Ammon's horn (tissue), 1 donor: ENCODE measurements at regions not wholly inside any gene's neighbourhood (a gene's known extent, or its start where the extent isn't known, plus 50 kb on each side); places are given as distances from the start of the nearest gene placed in this dataset.
A peak's percentile ranks its signal among the peaks of the same experiment; 100 is the strongest.
"Not testable (repeated sequence)": the region's sequence is repeated elsewhere in the genome, so short reads cannot be mapped to it uniquely, and the experiment has no call there.

Source experiments
- DNase-seq: peaks from one replicate; pipeline ENCODE4 v3.0.0-alpha.2; 2016; ENCODE audit warnings: low spot score

DNA sequence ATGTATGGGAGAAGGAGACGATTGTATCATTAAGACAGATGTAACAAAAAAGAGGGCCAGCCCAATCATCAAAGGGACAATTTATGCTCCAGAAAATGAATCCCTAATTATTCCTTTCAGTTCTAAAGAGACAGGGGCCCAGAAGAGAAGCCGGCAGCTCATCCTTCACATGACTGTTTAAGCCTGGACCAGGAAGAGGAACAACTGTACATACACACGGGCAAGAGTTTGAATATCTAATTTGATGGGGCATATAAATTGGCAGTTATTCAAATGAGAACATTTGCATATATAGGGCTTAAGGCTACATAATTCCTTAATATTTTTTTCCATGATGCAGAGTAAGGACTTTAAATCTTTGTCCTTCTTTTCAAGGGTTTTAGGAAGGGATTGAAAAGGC is 232.3 kb downstream of the TLE3 start:
- no peak for DNase-seq

GRCh38 chr15:69868756-69869155 is 229.0 kb downstream of the TLE3 start:
- no peak for DNase-seq

DNA sequence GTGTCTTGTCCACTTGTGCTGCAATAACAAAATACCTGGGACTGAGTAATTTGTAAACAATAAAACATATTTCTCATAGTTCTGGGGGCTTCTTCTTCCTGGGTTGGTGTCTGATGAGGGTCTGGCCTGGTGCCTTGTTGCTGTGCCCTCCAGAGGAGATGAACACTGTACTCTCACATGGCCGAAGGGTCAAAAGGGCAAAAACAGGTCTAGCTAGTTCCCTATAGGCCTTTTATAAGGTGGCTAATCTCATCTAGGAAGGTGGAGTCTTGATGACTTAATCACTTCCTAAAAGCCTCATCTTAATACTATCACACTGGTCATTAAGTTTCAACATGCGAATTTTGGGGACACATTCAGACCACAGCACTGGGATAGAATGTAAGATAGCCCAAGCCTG is 228.4 kb downstream of the TLE3 start:
- no peak for DNase-seq

- no peak for DNase-seq
Measured at GRCh38 chr15:69869881-69870505, 227.7 kb downstream of the TLE3 start.

- no peak for DNase-seq
Measured at GRCh38 chr15:69871511-69872134, 226.1 kb downstream of the TLE3 start.

GRCh38 chr15:69873807-69874206 is 223.9 kb downstream of the TLE3 start:
- no peak for DNase-seq

- DNase-seq, result no peak
Measured at GRCh38 chr15:69874321-69874720, 223.4 kb downstream of the TLE3 start.

- no peak for DNase-seq
Measured at GRCh38 chr15:69876064-69876940, 221.4 kb downstream of the TLE3 start.

DNA sequence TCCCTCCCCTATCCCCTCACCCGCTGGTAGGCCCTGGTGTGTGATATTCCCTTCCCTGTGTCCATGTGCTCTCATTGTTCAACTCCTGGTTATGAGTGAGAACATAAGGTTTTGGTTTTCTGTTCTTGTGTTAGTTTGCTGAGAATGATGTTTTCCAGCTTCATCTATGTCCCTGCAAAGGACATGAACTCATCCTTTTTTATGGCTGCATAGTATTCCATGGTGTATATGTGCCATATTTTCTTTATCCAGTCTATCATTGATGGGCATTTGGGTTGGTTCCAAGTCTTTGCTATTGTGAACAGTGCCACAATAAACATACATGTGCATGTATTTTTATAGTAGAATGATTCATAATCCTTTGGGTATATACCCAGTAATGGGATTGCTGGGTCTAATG is 217.8 kb downstream of the TLE3 start:
- DNase-seq, result not testable (repeated sequence)

DNA sequence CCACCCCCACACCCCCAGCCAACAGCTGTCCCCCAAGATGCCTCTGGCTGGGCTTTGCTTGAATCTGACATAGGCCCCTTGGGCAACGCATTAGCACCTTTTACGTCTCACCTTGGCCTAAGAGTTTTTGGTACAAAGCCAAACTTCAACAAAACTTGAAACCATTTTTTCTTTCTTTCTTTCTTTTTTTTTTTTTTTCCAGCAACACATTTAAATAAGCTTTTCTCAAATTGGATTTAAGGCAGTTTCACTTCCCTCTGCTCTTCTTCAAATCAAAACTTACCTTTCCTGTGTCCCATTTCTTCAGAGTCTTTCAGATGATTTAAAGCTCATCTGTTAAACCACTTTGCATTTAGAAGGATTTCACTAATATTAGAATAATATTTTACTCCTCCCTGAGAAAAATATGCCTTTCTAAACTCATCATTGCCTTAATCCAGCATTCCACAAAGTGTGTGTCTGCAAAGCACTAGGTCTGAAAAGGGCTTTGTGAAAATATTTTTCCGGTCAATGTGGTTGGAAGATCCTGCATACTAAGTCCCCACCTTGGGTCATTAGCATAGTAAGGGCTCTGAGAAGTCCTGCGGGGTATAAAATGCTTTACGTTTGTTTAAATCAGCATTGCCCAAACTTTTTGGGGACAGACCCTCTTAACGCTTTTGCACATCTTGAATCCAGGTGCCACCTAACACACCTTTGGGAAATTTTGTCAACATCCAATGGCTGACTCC is 217.0 kb downstream of the TLE3 start:
- DNase-seq, result no peak

GRCh38 chr15:69881302-69881670 is 216.4 kb downstream of the TLE3 start:
- no peak for DNase-seq

- DNase-seq, result peak; percentile 10
Measured at GRCh38 chr15:69881766-69882165, 216.0 kb downstream of the TLE3 start.

- no peak for DNase-seq
Measured at GRCh38 chr15:69883306-69883705, 214.4 kb downstream of the TLE3 start.

DNA sequence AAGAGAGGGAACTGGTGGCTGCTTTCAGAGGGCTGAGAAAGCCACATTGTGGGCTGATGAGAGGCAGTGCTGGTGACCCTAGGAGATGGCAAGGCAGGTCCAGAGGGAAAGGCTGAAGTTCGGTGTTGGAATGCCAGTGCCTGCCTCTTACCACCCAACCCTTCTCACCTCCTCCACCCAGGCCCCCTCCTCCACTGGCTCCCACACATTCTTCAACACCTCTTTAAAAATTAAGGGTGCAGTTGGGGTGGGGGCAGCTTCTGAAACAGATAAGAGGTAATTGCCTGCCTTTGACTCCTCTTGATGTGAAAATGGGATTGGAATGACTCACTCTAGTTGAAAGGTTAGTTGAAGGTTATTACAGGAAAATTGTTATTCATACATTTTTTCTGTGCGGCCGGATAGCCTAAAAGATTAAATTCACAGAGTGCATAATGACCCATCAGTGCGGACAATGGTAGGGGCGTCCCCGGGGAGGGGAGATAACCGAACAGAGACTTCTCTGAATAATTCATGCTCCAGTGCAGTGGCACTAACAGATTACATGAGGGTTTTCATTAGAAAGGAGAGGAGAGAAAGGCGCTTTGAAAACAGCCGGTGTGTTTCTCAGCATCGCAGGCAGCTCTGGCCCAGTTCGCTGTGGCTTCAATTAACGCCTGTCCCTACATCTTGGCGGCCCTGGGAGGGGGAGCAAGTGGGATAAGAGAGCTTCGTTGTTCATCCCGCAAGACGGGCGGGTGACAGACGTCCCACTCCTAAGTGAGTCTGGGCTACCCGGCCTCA is 212.4 kb downstream of the TLE3 start:
- DNase-seq, result peak; percentile 57

DNA sequence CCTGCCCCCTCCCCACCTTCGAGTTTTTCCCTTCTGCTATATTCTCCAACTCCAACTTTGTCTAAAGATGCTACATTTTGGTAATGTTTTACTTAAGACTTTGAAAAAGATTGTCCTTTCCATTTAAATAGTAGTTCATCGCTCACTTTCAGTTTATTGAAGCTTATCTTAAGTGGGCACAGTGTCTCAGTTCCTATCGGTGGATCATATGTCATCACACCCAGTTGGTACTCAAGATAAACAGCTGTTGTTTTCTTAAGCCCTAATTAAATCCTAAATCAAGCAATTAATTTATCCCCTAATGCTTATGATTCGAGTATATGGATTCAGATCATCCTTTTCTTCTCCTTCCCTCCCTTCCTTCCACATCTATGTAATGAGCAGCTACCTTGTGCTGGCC is 210.7 kb downstream of the TLE3 start:
- DNase-seq, result no peak

GRCh38 chr15:69887553-69887952 is 210.2 kb downstream of the TLE3 start:
- no peak for DNase-seq

DNA sequence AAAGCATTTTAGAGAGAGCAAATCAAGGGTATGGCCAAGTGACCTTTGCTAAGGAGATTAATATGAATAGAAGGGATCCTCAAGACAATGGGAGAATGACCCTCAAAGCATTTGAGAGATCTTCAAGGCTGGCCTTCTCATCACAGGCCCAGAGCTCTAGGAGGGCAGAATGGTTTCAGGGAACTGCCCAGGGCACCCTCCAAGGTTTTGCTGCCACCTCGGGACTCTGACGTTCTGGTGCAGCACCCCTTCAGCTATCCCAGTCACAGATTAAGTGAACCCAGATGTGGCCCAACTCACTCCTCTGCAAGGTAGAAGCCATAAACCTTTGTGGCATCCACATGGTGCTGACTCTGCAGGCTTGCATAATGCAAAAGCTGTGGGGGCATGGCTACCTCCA is 209.3 kb downstream of the TLE3 start:
- DNase-seq, result no peak

DNA sequence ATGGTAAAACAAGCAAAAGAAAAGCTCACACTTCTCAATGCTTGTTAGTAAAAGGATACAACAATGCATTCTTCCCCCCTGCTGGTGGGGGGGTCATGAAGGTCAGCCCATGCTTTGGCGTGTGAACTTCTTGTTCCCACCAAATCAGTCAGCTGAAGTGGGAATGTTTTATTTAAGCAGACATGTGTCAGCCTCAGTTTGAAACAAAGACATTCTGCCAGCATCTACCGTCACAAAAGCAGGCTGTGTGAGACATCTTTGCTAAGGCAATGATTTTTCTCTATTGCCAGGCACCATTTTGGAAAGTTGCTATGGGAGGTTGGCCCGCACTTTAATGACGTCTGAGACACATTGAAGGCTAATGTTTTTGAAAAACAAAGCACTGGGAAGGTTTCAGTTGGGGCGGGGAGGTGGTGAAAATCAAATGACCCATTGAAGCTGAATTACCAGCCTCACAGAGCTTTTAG is 206.6 kb downstream of the TLE3 start:
- DNase-seq, result peak; percentile 56

- no peak for DNase-seq
Measured at GRCh38 chr15:69891606-69892005, 206.1 kb downstream of the TLE3 start.

DNA sequence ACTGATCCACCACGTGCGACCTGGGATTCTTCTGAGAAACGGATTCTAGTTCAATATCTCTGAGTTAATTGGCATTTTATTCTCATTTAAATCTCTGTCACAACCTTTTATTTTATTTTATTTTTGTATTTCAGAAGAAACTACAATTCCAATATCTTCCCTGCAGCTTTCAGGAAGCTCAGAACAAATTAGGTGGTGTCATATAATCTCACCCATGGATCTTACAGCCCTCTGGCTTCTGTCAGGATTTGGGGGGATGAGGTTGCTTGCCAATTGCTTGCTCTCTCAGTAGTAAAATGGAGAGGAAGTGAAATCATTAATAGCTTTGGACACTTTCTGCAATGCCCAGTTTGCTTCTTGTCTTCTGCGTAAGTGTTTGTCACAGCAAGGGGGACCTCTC is 205.4 kb downstream of the TLE3 start:
- DNase-seq, result no peak

DNA sequence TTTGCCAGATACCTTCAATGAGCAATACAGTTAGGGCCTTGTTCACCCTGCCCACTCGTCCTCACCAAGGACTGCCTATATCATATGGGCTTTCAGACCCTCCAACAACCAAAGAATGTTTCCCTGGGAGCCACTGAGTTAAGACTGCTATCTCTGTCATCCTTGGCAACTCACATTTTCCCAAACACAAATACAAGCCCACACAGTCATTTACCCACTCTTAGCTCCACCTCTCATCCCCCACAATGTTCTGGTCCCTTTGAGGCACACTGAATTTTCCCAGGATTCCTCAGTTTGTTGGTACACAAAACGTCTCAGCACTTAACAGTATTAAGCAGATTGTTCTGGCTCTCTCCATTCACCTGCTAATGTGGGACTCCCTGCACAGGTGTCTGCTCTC is 204.6 kb downstream of the TLE3 start:
- peak; percentile 48 for DNase-seq

- peak; percentile 87 for DNase-seq
Measured at GRCh38 chr15:69893863-69894262, 203.9 kb downstream of the TLE3 start.
